Vagina (tissue), 2 donors: ENCODE measurements at regions not wholly inside any gene's neighbourhood (a gene's known extent, or its start where the extent isn't known, plus 50 kb on each side); places are given as distances from the start of the nearest gene placed in this dataset.

Source experiments
- DNase-seq, 2 donors: peaks; one replicate each; pipeline ENCODE4 v3.0.0-alpha.2; 2017; ENCODE audit errors: extremely low spot score in 2 of 2
- H3K27ac ChIP-seq: fragments of 200-600 bp; sonication (generic); one replicate; pipeline ENCODE4 v1.5.1; 2019
- H3K27me3 ChIP-seq: fragments of 200-600 bp; sonication (generic); one replicate; pipeline ENCODE4 v1.5.1; 2019
- H3K36me3 ChIP-seq, 2 donors: fragments of 200-600 bp; sonication (generic); one replicate each; pipeline ENCODE4 v1.5.1; 2017 to 2019
- H3K4me1 ChIP-seq: fragments of 200-600 bp; sonication (generic); one replicate; pipeline ENCODE4 v1.5.1; 2019
- H3K4me3 ChIP-seq, 2 donors: fragments of 200-600 bp; sonication (generic); 1 replicate in 1 of 2; 2 replicates in 1 of 2; pipeline ENCODE4 v1.5.1; 2016 to 2019
- H3K9me3 ChIP-seq: fragments of 200-600 bp; sonication (generic); one replicate; pipeline ENCODE4 v1.5.1; 2019
- POLR2A ChIP-seq, 2 donors: fragments of 450-650 bp; IDR thresholded peaks; one replicate each; pipeline ENCODE4 v1.6.1; 2017; ENCODE audit warnings: antibody characterized with exemption in 2 of 2, mild to moderate bottlenecking in 2 of 2, moderate library complexity in 2 of 2
- POLR2AphosphoS5 ChIP-seq, 2 donors: sonication (generic); formaldehyde crosslinking; IDR thresholded peaks; one replicate each; pipeline ENCODE4 v1.9.0; 2017; ENCODE audit warnings: antibody characterized with exemption in 2 of 2, mild to moderate bottlenecking in 2 of 2, low read depth in 1 of 2; ENCODE audit not compliant: insufficient read depth in 1 of 2
- intact Hi-C: fragments of 100-400 bp; cut with DNase I; formaldehyde crosslinking; loops from one replicate; pipeline ENCODE4 v1.15.1; 2023
- TF ChIP-seq, protein P1 (sequence below), 3 experiments: fragments of 450-650 bp in 2 of 3; fragments of 200-600 bp in 1 of 3; sonication (generic) in 1 of 3; IDR thresholded peaks; one replicate each; pipeline ENCODE4 v1.5.1; 2017 to 2019; ENCODE audit warnings: antibody characterized with exemption in 3 of 3, mild to moderate bottlenecking in 2 of 3, moderate library complexity in 2 of 3

DNA sequence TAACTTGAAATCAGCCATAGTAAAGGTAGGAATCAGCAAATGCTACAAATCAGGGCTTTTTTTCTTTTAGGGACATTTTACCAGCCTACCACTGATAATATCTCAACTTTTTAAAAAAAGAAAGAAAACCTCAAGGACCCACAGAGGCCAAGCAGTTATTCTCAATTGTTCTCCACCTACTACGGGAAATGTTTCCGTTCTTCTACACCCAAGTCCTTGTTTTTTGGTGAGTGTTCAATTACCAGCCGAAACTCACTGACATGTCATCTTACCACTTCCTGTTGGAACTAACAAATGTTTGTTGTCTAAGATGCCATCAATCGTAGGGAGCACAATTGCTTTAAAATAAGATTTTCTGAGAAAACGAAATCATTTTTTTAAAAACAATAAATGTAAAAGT, 50.2 kb upstream of the CDK1 start:
- H3K36me3 ChIP-seq = no peaks in the 10 kb centered on the region
- TF ChIP-seq POLR2A (IDR thresholded peaks at IDR 0.05) (no peak), POLR2AphosphoS5 (IDR thresholded peaks at IDR 0.05; ENCODE audit: insufficient read depth in 1 of 2, low read depth in 1 of 2) (no peak)
- no peak overlapping the region for H3K4me3 ChIP-seq
- peaks cover 5% of the 10 kb centered on the region for H3K4me1 ChIP-seq
- no peaks in the 10 kb centered on the region for H3K9me3 ChIP-seq
- DNase-seq = no peak
- intact Hi-C loops = no loop called here
- H3K27ac ChIP-seq = no peak overlapping the region
- H3K27me3 ChIP-seq = no peaks in the 10 kb centered on the region

DNA sequence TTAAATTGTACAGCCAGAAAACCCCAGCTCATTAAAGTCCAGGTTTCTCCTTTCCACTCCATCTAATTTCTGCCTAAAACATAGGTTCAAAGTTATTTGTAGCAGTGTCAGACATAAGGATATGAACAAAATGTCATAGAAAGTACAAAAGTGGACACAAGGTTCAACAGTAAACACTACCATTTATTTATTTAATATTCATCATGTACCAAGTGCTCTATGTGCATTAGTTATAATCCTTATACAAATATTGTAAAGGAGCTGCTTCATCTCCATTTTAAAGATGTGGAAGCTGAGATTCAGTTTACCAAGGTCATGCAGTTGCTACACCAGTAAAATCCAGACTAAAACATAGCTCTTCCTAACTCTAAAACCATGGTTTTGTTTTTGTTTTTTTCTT, 52.0 kb upstream of the CDK1 start:
- H3K27me3 ChIP-seq = no peaks in the 10 kb centered on the region
- no peaks in the 10 kb centered on the region for H3K9me3 ChIP-seq
- no peak for DNase-seq
- no peaks in the 10 kb centered on the region for H3K4me1 ChIP-seq
- TF ChIP-seq, protein P1, sequence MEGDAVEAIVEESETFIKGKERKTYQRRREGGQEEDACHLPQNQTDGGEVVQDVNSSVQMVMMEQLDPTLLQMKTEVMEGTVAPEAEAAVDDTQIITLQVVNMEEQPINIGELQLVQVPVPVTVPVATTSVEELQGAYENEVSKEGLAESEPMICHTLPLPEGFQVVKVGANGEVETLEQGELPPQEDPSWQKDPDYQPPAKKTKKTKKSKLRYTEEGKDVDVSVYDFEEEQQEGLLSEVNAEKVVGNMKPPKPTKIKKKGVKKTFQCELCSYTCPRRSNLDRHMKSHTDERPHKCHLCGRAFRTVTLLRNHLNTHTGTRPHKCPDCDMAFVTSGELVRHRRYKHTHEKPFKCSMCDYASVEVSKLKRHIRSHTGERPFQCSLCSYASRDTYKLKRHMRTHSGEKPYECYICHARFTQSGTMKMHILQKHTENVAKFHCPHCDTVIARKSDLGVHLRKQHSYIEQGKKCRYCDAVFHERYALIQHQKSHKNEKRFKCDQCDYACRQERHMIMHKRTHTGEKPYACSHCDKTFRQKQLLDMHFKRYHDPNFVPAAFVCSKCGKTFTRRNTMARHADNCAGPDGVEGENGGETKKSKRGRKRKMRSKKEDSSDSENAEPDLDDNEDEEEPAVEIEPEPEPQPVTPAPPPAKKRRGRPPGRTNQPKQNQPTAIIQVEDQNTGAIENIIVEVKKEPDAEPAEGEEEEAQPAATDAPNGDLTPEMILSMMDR (IDR thresholded peaks at IDR 0.05) = no peak
- no peak for TF ChIP-seq POLR2AphosphoS5 (IDR thresholded peaks at IDR 0.05; ENCODE audit: insufficient read depth in 1 of 2, low read depth in 1 of 2)
- TF ChIP-seq POLR2A (IDR thresholded peaks at IDR 0.05) = no peak
- intact Hi-C loops = no loop called here
- H3K4me3 ChIP-seq = no peak overlapping the region
- H3K36me3 ChIP-seq = no peaks in the 10 kb centered on the region
- no peak overlapping the region for H3K27ac ChIP-seq

DNA sequence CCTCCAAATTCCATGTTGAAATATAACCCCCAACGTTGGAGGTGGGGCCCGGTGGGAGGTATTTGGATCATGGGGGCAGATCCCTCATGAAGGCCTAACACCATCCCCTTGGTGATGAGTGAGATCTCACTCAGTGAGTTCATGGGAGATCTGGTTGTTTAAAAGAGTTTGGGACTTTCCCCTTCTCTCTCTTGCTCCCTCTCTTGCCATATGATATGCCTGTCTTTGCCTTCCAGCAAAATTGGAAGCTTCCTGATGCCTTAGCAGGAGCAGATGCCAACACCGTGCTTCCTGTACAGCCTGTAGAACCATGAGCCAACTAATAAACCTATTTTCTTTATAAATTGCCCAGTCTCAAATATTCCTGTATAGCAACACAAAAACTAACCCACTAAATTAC, 55.7 kb upstream of the CDK1 start:
- intact Hi-C loops = no loop called here
- H3K9me3 ChIP-seq = no peaks in the 10 kb centered on the region

DNA sequence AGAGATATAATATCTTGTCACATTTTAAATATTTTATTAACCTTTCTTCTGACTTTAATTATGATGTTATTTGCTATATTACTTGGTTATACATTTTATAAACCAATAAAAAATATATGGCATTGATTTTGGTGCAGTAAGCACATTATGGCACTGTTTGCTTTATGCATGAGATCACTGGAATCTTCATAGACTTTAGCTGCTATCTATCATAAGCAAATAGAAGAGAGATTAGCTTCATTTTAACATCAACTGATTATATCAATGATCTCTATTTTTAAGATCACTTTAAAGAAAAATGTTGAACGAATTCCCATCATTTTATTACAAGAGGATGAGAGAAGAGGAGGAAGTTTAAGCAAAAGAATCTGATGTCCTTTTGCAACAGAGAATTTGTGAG, 58.6 kb upstream of the CDK1 start:
- no peak for DNase-seq
- intact Hi-C loops = no loop called here
- Histone ChIP-seq H3K4me3 (no peak overlapping the region), H3K36me3 (no peaks in the 10 kb centered on the region), H3K9me3 (no peaks in the 10 kb centered on the region), H3K27ac (peak overlapping the region; percentile 31), H3K4me1 (no peaks in the 10 kb centered on the region), H3K27me3 (no peaks in the 10 kb centered on the region)
- TF ChIP-seq POLR2AphosphoS5 (IDR thresholded peaks at IDR 0.05; ENCODE audit: insufficient read depth in 1 of 2, low read depth in 1 of 2) = no peak
- no peak for TF ChIP-seq POLR2A (IDR thresholded peaks at IDR 0.05)
- TF ChIP-seq, protein P1 (IDR thresholded peaks at IDR 0.05) = no peak

More for the DNA sequence above, 55.7 kb upstream of the CDK1 start:
- Histone ChIP-seq H3K27ac (no peak overlapping the region), H3K27me3 (no peaks in the 10 kb centered on the region), H3K36me3 (no peaks in the 10 kb centered on the region), H3K4me3 (no peak overlapping the region), H3K4me1 (no peaks in the 10 kb centered on the region)
- DNase-seq = no peak
- TF ChIP-seq, protein P1 (IDR thresholded peaks at IDR 0.05) = no peak
- TF ChIP-seq POLR2AphosphoS5 (IDR thresholded peaks at IDR 0.05; ENCODE audit: insufficient read depth in 1 of 2, low read depth in 1 of 2) = no peak
- TF ChIP-seq POLR2A (IDR thresholded peaks at IDR 0.05) = no peak

DNA sequence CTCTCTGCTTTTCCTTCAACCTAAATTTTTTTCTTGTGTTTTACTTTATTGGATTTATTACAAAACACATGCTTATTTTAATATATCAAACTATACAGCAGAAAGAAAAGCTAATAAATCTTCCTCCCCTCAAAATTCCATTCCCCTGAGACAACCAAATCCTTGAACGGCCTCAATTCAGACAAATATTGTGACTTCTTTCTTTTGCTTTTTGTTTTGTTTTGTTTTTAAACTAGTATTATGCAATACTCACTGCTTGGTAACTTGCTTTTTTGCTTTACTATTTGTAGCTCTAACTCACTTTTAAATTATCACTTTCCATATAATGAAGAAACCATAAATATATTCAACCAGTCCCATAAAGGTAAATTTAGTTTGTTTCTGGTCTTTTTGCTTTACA, 59.4 kb upstream of the CDK1 start:
- Histone ChIP-seq H3K4me1 (no peaks in the 10 kb centered on the region), H3K9me3 (no peaks in the 10 kb centered on the region), H3K36me3 (no peaks in the 10 kb centered on the region), H3K27me3 (no peaks in the 10 kb centered on the region), H3K27ac (peak overlapping the region; percentile 31), H3K4me3 (no peak overlapping the region)
- intact Hi-C loops = no loop called here
- no peak for DNase-seq
- TF ChIP-seq, protein P1 (IDR thresholded peaks at IDR 0.05) = no peak
- TF ChIP-seq POLR2A (IDR thresholded peaks at IDR 0.05) (no peak), POLR2AphosphoS5 (IDR thresholded peaks at IDR 0.05; ENCODE audit: insufficient read depth in 1 of 2, low read depth in 1 of 2) (no peak)
